22Rv1 (cell line): ENCODE measurements at regions not wholly inside any gene's neighbourhood (a gene's known extent, or its start where the extent isn't known, plus 50 kb on each side); places are given as distances from the start of the nearest gene placed in this dataset.

ENCODE experiments used
- CTCF ChIP-seq: fragments of 450-650 bp; IDR thresholded peaks from 2 replicates; pipeline ENCODE4 v1.5.1; 2017; ENCODE audit warnings: mild to moderate bottlenecking
- ZFX ChIP-seq: fragments of 450-650 bp; IDR thresholded peaks from 2 replicates; pipeline ENCODE4 v1.6.1; 2017; ENCODE audit warnings: antibody characterized with exemption, borderline replicate concordance

DNA sequence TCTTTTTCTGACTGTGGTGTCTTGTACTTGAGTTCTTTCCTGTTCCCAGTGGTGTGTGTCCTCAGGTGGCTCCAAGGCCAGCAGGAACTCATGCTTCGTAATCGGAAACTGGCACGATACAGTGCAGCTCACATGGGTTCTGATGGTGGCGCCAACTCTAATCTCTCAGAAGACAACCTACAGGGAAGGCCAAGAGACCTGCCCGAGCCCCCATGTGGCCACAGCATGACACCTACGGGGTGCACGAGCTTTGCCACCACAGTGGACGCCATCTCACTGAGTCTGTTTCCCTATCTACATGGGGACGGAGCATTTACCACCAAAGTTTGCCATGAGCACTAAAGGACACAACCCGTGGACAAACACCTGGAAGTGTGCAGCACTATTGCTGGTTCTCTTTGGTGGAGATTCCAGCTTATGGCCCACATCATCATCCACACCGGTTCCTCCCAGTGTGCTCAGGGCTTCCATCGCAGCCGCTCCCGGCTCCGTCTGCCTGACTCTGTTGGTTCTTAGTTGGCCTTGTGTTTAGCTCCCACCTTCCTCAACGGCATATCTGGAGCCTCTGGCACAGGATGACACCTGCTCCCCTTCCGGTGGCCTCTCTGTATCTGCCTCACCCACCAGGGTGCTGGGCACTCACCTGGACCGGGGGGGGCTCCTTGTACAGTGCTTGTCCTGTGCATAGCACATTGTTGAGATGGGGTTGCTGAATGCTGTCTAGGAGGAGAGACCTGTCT lies 586.6 kb upstream of the MKI67 start:
- no peak for TF ChIP-seq CTCF
- TF ChIP-seq ZFX = no peak
